Uterus (tissue), 3 donors: ENCODE measurements at regions not wholly inside any gene's neighbourhood (a gene's known extent, or its start where the extent isn't known, plus 50 kb on each side); places are given as distances from the start of the nearest gene placed in this dataset.

Experiments
- DNase-seq, 2 donors: peaks; one replicate each; pipeline ENCODE4 v3.0.0-alpha.2; 2019 to 2020
- H3K27ac ChIP-seq, 2 donors: fragments of 200-600 bp; sonication (generic); 1 replicate in 1 of 2; 2 replicates in 1 of 2; pipeline ENCODE4 v1.5.1; 2016 to 2018
- H3K27me3 ChIP-seq, 2 donors: fragments of 200-600 bp; sonication (generic); one replicate each; pipeline ENCODE4 v1.5.1; 2018 to 2019; ENCODE audit warnings: control low read depth in 1 of 2
- H3K36me3 ChIP-seq, 2 donors: fragments of 200-600 bp; sonication (generic); one replicate each; pipeline ENCODE4 v1.5.1; 2019; ENCODE audit warnings: control low read depth in 1 of 2
- H3K4me1 ChIP-seq, 2 donors: fragments of 200-600 bp; sonication (generic); one replicate each; pipeline ENCODE4 v1.5.1; 2018 to 2019; ENCODE audit warnings: control low read depth in 1 of 2
- H3K4me3 ChIP-seq, 2 donors: fragments of 200-600 bp; sonication (generic); 1 replicate in 1 of 2; 2 replicates in 1 of 2; pipeline ENCODE4 v1.5.1; 2018 to 2019; ENCODE audit warnings: mild to moderate bottlenecking in 1 of 2
- H3K9me3 ChIP-seq, 2 donors: fragments of 200-600 bp; sonication (generic); one replicate each; pipeline ENCODE4 v1.5.1; 2019; ENCODE audit warnings: control low read depth in 1 of 2
- POLR2A ChIP-seq, 2 donors: fragments of 450-650 bp; IDR thresholded peaks; one replicate each; pipeline ENCODE4 v1.6.1; 2016; ENCODE audit warnings: antibody characterized with exemption in 2 of 2, mild to moderate bottlenecking in 1 of 2, moderate library complexity in 1 of 2
- intact Hi-C: fragments of 100-400 bp; cut with DNase I; formaldehyde crosslinking; loops from one replicate; pipeline ENCODE4 v1.15.1; 2023; ENCODE audit warnings: low total_unique reads
- TF ChIP-seq, protein P1 (sequence below), 4 experiments: fragments of 200-600 bp in 2 of 4; fragments of 450-650 bp in 2 of 4; sonication (generic) in 2 of 4; IDR thresholded peaks; one replicate each; pipeline ENCODE4 v1.5.1; 2016 to 2019; ENCODE audit warnings: antibody characterized with exemption in 4 of 4, mild to moderate bottlenecking in 2 of 4, moderate library complexity in 1 of 4
- donor health status: DM: yes; HTN: yes; CAD: no.

DNA sequence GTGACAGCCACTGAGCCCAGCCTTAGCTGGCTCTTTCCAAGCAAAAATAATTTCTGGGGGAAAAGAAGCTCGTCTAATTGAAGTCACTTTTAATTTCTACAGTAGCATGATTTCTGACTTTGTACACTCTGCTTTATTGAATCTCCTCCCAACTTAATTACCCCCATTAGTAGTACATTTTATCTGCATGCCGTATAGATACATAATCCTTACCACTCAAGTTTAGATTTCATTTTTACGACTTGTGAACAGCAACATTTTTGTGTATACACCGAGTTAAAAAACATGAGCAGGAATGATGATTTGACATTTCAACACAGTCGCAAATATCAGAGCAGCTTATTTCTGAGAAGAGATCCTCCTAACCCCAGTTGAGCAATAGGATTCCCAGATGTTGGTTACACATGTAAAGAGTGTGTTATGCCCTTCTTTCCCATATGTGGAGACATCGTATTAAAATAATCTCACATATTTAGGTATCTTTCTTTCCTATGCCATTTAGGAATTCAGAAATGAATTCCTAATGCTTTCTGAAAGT, 127.3 kb upstream of the MTHFD1L start:
- intact Hi-C loops, result no loop called here
- Histone ChIP-seq H3K4me3 (no peak overlapping the region), H3K9me3 (no peaks in the 10 kb centered on the region), H3K36me3 (no peaks in the 10 kb centered on the region), H3K4me1 (no peaks in the 10 kb centered on the region), H3K27me3 (no peaks in the 10 kb centered on the region), H3K27ac (no peak overlapping the region)
- DNase-seq, result no peak
- TF ChIP-seq, protein P1, sequence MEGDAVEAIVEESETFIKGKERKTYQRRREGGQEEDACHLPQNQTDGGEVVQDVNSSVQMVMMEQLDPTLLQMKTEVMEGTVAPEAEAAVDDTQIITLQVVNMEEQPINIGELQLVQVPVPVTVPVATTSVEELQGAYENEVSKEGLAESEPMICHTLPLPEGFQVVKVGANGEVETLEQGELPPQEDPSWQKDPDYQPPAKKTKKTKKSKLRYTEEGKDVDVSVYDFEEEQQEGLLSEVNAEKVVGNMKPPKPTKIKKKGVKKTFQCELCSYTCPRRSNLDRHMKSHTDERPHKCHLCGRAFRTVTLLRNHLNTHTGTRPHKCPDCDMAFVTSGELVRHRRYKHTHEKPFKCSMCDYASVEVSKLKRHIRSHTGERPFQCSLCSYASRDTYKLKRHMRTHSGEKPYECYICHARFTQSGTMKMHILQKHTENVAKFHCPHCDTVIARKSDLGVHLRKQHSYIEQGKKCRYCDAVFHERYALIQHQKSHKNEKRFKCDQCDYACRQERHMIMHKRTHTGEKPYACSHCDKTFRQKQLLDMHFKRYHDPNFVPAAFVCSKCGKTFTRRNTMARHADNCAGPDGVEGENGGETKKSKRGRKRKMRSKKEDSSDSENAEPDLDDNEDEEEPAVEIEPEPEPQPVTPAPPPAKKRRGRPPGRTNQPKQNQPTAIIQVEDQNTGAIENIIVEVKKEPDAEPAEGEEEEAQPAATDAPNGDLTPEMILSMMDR (IDR thresholded peaks at IDR 0.05), result no peak
- no peak for TF ChIP-seq POLR2A (IDR thresholded peaks at IDR 0.05)

DNA sequence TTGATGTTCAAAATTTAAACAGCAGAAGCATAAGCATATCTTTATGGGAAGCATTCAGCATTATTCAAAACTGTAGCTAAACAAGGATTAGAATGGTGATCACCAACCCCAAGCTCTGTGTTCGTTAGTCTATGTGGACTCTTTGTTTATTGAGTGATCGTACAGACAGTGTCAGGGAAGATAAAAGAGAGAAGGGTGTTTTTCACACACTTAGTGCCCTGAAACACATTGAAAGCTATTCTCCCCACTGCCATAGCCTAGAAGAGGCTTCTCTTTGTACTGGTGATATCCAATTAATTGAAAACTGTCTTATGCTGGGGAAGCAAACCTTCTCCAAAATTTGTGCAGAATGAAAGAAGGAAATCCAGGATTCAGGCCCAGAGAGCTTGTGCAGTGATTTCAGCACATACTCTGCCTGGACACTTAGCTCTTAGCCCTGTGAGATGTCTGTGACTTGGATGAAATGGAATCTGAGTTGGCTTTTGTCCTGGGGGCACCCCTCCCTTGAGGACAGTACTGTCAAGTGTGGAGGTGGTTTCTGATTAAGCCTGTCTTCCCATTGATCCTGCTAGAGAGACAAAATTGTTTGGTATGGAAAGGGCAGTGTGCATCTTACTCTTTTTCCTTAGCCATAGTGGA, 125.7 kb upstream of the MTHFD1L start:
- H3K4me1 ChIP-seq, result no peaks in the 10 kb centered on the region
- DNase-seq, result no peak
- H3K9me3 ChIP-seq, result no peaks in the 10 kb centered on the region
- TF ChIP-seq POLR2A (IDR thresholded peaks at IDR 0.05), result no peak
- TF ChIP-seq, protein P1 (IDR thresholded peaks at IDR 0.05), result no peak
- H3K27me3 ChIP-seq, result no peaks in the 10 kb centered on the region
- intact Hi-C loops, result no loop called here
- H3K4me3 ChIP-seq, result no peak overlapping the region
- no peak overlapping the region for H3K27ac ChIP-seq
- no peaks in the 10 kb centered on the region for H3K36me3 ChIP-seq

DNA sequence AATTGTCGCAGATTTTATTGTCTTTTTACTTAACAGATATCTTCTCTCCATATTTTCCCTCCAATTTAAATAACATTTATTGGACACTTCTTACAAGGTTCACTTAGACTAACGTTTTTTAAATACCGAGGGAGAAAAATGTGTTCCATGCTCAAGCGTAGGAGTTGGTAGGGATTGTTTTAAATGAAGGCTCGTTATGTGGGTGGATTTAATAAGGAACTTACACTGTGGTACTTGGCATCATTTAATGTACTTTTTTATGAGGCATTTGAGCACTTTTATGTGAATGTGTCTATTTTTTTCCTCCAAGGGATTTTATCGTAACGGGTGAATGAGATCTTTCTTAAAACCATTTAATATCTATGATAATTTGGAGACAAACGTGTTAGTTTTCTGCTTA, 125.0 kb upstream of the MTHFD1L start:
- no peaks in the 10 kb centered on the region for H3K4me1 ChIP-seq
- no peaks in the 10 kb centered on the region for H3K9me3 ChIP-seq
- DNase-seq, result no peak
- intact Hi-C loops, result no loop called here
- TF ChIP-seq, protein P1 (IDR thresholded peaks at IDR 0.05), result no peak
- no peak for TF ChIP-seq POLR2A (IDR thresholded peaks at IDR 0.05)
- H3K27me3 ChIP-seq, result no peaks in the 10 kb centered on the region
- H3K4me3 ChIP-seq, result no peak overlapping the region
- no peaks in the 10 kb centered on the region for H3K36me3 ChIP-seq
- no peak overlapping the region for H3K27ac ChIP-seq

DNA sequence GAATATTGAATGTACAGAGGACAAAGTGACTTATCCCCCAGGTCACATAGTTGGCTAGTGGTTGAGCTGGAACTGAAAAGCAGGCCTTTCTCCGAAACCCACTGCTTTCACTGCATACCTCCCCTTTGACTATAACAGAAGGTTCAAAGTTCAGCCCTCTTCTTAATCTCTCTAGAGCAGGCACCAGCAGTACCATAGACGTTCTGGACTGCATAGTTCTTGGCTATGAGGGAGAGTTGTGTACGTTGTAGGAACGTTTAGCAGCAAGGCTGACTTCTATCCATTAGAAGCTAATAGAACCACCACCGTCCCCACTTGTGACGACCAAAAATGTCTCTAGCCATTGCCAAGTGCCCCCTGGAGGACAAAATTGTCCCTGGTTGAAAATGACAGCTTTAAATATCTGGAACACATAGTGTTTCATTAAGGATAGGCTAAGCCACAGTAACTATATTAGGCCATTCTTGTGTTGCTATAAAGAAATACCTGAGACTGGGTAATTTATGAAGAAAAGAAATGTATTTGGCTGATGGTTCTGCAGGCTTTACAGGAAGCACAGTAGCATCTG, 123.8 kb upstream of the MTHFD1L start:
- intact Hi-C loops, result no loop called here
- Histone ChIP-seq H3K4me3 (no peak overlapping the region), H3K36me3 (no peaks in the 10 kb centered on the region), H3K27me3 (no peaks in the 10 kb centered on the region), H3K4me1 (no peaks in the 10 kb centered on the region), H3K27ac (no peak overlapping the region), H3K9me3 (no peaks in the 10 kb centered on the region)
- no peak for TF ChIP-seq POLR2A (IDR thresholded peaks at IDR 0.05)
- TF ChIP-seq, protein P1 (IDR thresholded peaks at IDR 0.05), result peak in 1 of 4 experiments; percentile 3
- no peak for DNase-seq

DNA sequence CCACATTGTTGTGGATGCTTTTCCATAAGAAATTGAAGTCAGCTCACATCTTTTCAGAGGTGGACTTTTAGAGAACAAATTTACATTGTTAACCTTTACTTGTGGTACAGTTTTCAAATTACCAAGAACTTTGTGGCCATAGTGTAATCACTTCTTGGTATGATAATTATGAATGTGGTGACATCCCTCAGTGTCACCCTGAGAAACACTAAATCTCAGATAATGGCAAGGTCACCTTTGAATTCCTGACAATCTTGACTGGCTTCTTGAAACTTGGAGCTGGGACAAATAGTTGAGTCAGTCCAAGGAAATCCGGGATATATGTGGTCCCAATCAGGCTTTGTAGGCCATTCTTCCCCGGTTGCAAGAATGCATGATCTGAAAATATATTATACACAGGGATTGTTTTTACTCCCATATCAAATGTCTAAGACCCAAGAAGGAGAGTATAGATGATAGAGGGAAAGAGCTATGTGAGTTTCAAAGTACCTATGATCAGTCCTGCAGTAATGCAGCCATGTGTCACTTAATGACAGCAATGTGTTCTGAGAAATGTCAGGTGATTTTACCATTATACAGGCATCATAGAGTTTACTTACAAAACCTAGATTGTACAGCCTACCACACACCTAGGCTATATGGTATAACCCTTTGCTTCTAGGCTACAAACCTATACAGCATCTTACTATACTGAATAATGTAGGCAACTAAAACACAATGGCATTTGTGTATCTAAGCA, 120.8 kb upstream of the MTHFD1L start:
- Histone ChIP-seq H3K9me3 (no peaks in the 10 kb centered on the region), H3K36me3 (no peaks in the 10 kb centered on the region), H3K27me3 (no peaks in the 10 kb centered on the region), H3K4me1 (no peaks in the 10 kb centered on the region), H3K4me3 (no peak overlapping the region), H3K27ac (no peak overlapping the region)
- intact Hi-C loops, result no loop called here
- no peak for DNase-seq
- TF ChIP-seq POLR2A (IDR thresholded peaks at IDR 0.05), result no peak
- TF ChIP-seq, protein P1 (IDR thresholded peaks at IDR 0.05), result no peak
